Ascending aorta (tissue), 2 donors: ENCODE measurements at regions not wholly inside any gene's neighbourhood (a gene's known extent, or its start where the extent isn't known, plus 50 kb on each side); places are given as distances from the start of the nearest gene placed in this dataset.

ENCODE experiments used
- DNase-seq, 2 donors: peaks; one replicate each; pipeline ENCODE4 v3.0.0-alpha.2; 2019; ENCODE audit warnings: low spot score in 2 of 2
- H3K27ac ChIP-seq, 2 donors: fragments of 200-600 bp; sonication (generic); one replicate each; pipeline ENCODE4 v1.5.1; 2016 to 2017; ENCODE audit warnings: mild to moderate bottlenecking in 1 of 2
- H3K27me3 ChIP-seq: fragments of 200-600 bp; sonication (generic); one replicate; pipeline ENCODE4 v1.5.1; 2017
- H3K36me3 ChIP-seq, 2 donors: fragments of 200-600 bp; sonication (generic); one replicate each; pipeline ENCODE4 v1.5.1; 2016
- H3K4me1 ChIP-seq, 2 donors: fragments of 200-600 bp; sonication (generic); one replicate each; pipeline ENCODE4 v1.5.1; 2016 to 2017; ENCODE audit warnings: mild to moderate bottlenecking in 1 of 2
- H3K4me3 ChIP-seq, 2 donors: fragments of 200-600 bp; sonication (generic); one replicate each; pipeline ENCODE4 v1.5.1; 2016 to 2017; ENCODE audit warnings: mild to moderate bottlenecking in 1 of 2
- H3K9me3 ChIP-seq, 2 donors: fragments of 200-600 bp; sonication (generic); one replicate each; pipeline ENCODE4 v1.5.1; 2016
- CTCF ChIP-seq, 3 experiments: fragments of 200-600 bp in 2 of 3; fragments of 450-650 bp in 1 of 3; sonication (generic) in 2 of 3; IDR thresholded peaks; one replicate each; pipeline ENCODE4 v1.5.1; 2016 to 2019; ENCODE audit warnings: antibody characterized with exemption in 3 of 3, mild to moderate bottlenecking in 1 of 3, moderate library complexity in 1 of 3
- intact Hi-C: fragments of 100-400 bp; cut with DNase I; formaldehyde crosslinking; loops from one replicate; pipeline ENCODE4 v1.15.1; 2023

- Histone ChIP-seq H3K36me3 (no peaks in the 10 kb centered on the region), H3K4me3 (no peak overlapping the region), H3K27me3 (no peaks in the 10 kb centered on the region), H3K9me3 (no peaks in the 10 kb centered on the region), H3K27ac (no peak overlapping the region), H3K4me1 (no peaks in the 10 kb centered on the region)
- intact Hi-C loops: no loop called here
- DNase-seq: no peak
- TF ChIP-seq CTCF (IDR thresholded peaks at IDR 0.05): no peak
These were observed 314.9 kb downstream of the USP25 start for GRCh38 chr21:16044676-16045075.

GRCh38 chr21:16046656-16047330 is 317.0 kb downstream of the USP25 start:
- Histone ChIP-seq H3K9me3 (no peaks in the 10 kb centered on the region), H3K4me3 (no peak overlapping the region), H3K4me1 (no peaks in the 10 kb centered on the region), H3K27me3 (no peaks in the 10 kb centered on the region), H3K27ac (no peak overlapping the region), H3K36me3 (no peaks in the 10 kb centered on the region)
- TF ChIP-seq CTCF (IDR thresholded peaks at IDR 0.05): no peak
- intact Hi-C loops: no loop called here
- no peak for DNase-seq

GRCh38 chr21:16047904-16048303 is 318.1 kb downstream of the USP25 start:
- Histone ChIP-seq H3K4me3 (no peak overlapping the region), H3K4me1 (no peaks in the 10 kb centered on the region), H3K36me3 (no peaks in the 10 kb centered on the region), H3K27ac (no peak overlapping the region), H3K27me3 (no peaks in the 10 kb centered on the region), H3K9me3 (no peaks in the 10 kb centered on the region)
- no peak for DNase-seq
- intact Hi-C loops: no loop called here
- TF ChIP-seq CTCF (IDR thresholded peaks at IDR 0.05): no peak

- H3K9me3 ChIP-seq: no peaks in the 10 kb centered on the region
These were observed 325.2 kb downstream of the USP25 start for GRCh38 chr21:16055014-16055413.

GRCh38 chr21:16058896-16059295 is 329.1 kb downstream of the USP25 start:
- intact Hi-C loops: no loop called here
- H3K27ac ChIP-seq: no peak overlapping the region
- DNase-seq: no peak
- H3K4me3 ChIP-seq: no peak overlapping the region
- H3K4me1 ChIP-seq: no peaks in the 10 kb centered on the region
- no peaks in the 10 kb centered on the region for H3K36me3 ChIP-seq
- H3K9me3 ChIP-seq: no peaks in the 10 kb centered on the region
- H3K27me3 ChIP-seq: no peaks in the 10 kb centered on the region
- no peak for TF ChIP-seq CTCF (IDR thresholded peaks at IDR 0.05)

More at GRCh38 chr21:16055014-16055413, 325.2 kb downstream of the USP25 start:
- H3K4me1 ChIP-seq: no peaks in the 10 kb centered on the region
- TF ChIP-seq CTCF (IDR thresholded peaks at IDR 0.05): no peak
- no peaks in the 10 kb centered on the region for H3K36me3 ChIP-seq
- no peak overlapping the region for H3K4me3 ChIP-seq
- intact Hi-C loops: no loop called here
- no peaks in the 10 kb centered on the region for H3K27me3 ChIP-seq
- no peak overlapping the region for H3K27ac ChIP-seq
- no peak for DNase-seq

GRCh38 chr21:16059981-16060380 is 330.2 kb downstream of the USP25 start:
- H3K36me3 ChIP-seq: no peaks in the 10 kb centered on the region
- no peak overlapping the region for H3K27ac ChIP-seq
- H3K4me3 ChIP-seq: no peak overlapping the region
- H3K27me3 ChIP-seq: no peaks in the 10 kb centered on the region
- intact Hi-C loops: no loop called here
- DNase-seq: no peak
- no peak for TF ChIP-seq CTCF (IDR thresholded peaks at IDR 0.05)
- H3K4me1 ChIP-seq: no peaks in the 10 kb centered on the region
- no peaks in the 10 kb centered on the region for H3K9me3 ChIP-seq
